ENCODE measurements at regions not wholly inside any gene's neighbourhood (a gene's known extent, or its start where the extent isn't known, plus 50 kb on each side); places are given as distances from the start of the nearest gene placed in this dataset.

GRCh38 chr5:73298772-73299630 lies 126.0 kb downstream of the TMEM174 start:
- TF ChIP-seq, protein P1, sequence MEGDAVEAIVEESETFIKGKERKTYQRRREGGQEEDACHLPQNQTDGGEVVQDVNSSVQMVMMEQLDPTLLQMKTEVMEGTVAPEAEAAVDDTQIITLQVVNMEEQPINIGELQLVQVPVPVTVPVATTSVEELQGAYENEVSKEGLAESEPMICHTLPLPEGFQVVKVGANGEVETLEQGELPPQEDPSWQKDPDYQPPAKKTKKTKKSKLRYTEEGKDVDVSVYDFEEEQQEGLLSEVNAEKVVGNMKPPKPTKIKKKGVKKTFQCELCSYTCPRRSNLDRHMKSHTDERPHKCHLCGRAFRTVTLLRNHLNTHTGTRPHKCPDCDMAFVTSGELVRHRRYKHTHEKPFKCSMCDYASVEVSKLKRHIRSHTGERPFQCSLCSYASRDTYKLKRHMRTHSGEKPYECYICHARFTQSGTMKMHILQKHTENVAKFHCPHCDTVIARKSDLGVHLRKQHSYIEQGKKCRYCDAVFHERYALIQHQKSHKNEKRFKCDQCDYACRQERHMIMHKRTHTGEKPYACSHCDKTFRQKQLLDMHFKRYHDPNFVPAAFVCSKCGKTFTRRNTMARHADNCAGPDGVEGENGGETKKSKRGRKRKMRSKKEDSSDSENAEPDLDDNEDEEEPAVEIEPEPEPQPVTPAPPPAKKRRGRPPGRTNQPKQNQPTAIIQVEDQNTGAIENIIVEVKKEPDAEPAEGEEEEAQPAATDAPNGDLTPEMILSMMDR (IDR thresholded peaks at IDR 0.05): no peak
- TF ChIP-seq POLR2A (IDR thresholded peaks at IDR 0.05) (no peak), POLR2AphosphoS5 (IDR thresholded peaks at IDR 0.05) (no peak)

Data from breast epithelium (tissue), 3 donors.